B cell (primary cell): ENCODE measurements at regions not wholly inside any gene's neighbourhood (a gene's known extent, or its start where the extent isn't known, plus 50 kb on each side); places are given as distances from the start of the nearest gene placed in this dataset.

Source experiments
- ATAC-seq: fragments of 200-7000 bp; cut with Tn5 transposase; one replicate; pipeline ENCODE4 v1.10.0; 2021; ENCODE audit warnings: low read depth, mild to moderate bottlenecking, moderate number of reproducible peaks, moderate library complexity
- CTCF ChIA-PET: fragments of 350-600 bp; sonication (Branson Sonifier 250); formaldehyde crosslinking; loops from one replicate; lab custom pipeline; 2021; ENCODE audit warnings: antibody characterized with exemption, inconsistent platforms; lab: Charles Lee
- POLR2A ChIA-PET: fragments of 350-600 bp; sonication (Branson Sonifier 250); formaldehyde crosslinking; loops from one replicate; lab custom pipeline; 2021; ENCODE audit warnings: antibody characterized with exemption; lab: Charles Lee
- DNase-seq: peaks from one replicate; pipeline ENCODE4 v3.0.0; 2013
- H2AFZ ChIP-seq: 2 replicates; pipeline ENCODE4 v1.6.1; 2012; ENCODE audit warnings: mild to moderate bottlenecking, low read depth, low read length; ENCODE audit not compliant: insufficient read depth, poor library complexity, severe bottlenecking
- H3K27ac ChIP-seq, 2 donors: 1 replicate in 1 of 2; 2 replicates in 1 of 2; pipeline ENCODE4 v1.5.1; 2012 to 2013; ENCODE audit warnings: low read length in 2 of 2, mild to moderate bottlenecking in 2 of 2, moderate library complexity in 1 of 2
- H3K27me3 ChIP-seq, 4 experiments: fragments of 200-600 bp in 1 of 4; sonication (generic) in 1 of 4; replicated peaks in 1 of 4; 1 replicate in 2 of 4; 2 replicates in 2 of 4; pipeline versions ENCODE4 v1.6.1 to v1.7.0; 2013 to 2016; ENCODE audit warnings: low read length in 3 of 4, mild to moderate bottlenecking in 2 of 4, mixed read lengths in 1 of 4, moderate library complexity in 1 of 4; ENCODE audit not compliant: insufficient read depth in 4 of 4, control insufficient read depth in 3 of 4; ENCODE audit errors: control extremely low read depth in 1 of 4
- H3K36me3 ChIP-seq, 2 experiments: replicated peaks in 1 of 2; 1 replicate in 1 of 2; 2 replicates in 1 of 2; pipeline versions ENCODE4 v1.6.1 to v1.7.1; 2013; ENCODE audit warnings: low read length in 1 of 2; ENCODE audit not compliant: insufficient read depth in 2 of 2, control insufficient read depth in 1 of 2; ENCODE audit errors: control extremely low read depth in 1 of 2, extremely low read depth in 1 of 2
- H3K4me1 ChIP-seq, 2 donors: fragments of 200-600 bp in 1 of 2; sonication (generic) in 1 of 2; 1 replicate in 1 of 2; 2 replicates in 1 of 2; pipeline versions ENCODE4 v1.5.1 to v1.6.1; 2013 to 2017; ENCODE audit warnings: low read length in 2 of 2; ENCODE audit not compliant: control insufficient read depth in 2 of 2, insufficient read depth in 2 of 2
- H3K4me2 ChIP-seq: replicated peaks from 2 replicates; pipeline ENCODE3; 2012; ENCODE audit warnings: mild to moderate bottlenecking, low read depth, low read length; ENCODE audit not compliant: poor library complexity, severe bottlenecking
- H3K4me3 ChIP-seq, 5 experiments: fragments of 200-600 bp in 1 of 5; sonication (generic) in 1 of 5; 1 replicate in 3 of 5; 2 replicates in 2 of 5; pipeline versions ENCODE4 v1.5.1 to v1.7.0; 2011 to 2016; ENCODE audit warnings: low read length in 4 of 5, mild to moderate bottlenecking in 4 of 5, low read depth in 2 of 5, control low read depth in 1 of 5, moderate library complexity in 1 of 5; ENCODE audit not compliant: insufficient read depth in 1 of 5; ENCODE audit errors: control extremely low read depth in 1 of 5, extremely low read depth in 1 of 5
- H3K79me2 ChIP-seq: fragments of 200-600 bp; sonication (generic); one replicate; pipeline ENCODE4 v1.6.0; 2016; ENCODE audit warnings: low read length; ENCODE audit not compliant: control insufficient read depth, insufficient read depth
- H3K9ac ChIP-seq: fragments of 200-600 bp; sonication (generic); 2 replicates; pipeline ENCODE4 v1.6.1; 2017; ENCODE audit warnings: mild to moderate bottlenecking, low read length, moderate library complexity
- H3K9me3 ChIP-seq, 3 donors: one replicate each; pipeline versions ENCODE4 v1.6.1 to v1.7.1; 2013; ENCODE audit warnings: low read length in 2 of 3; ENCODE audit not compliant: control insufficient read depth in 2 of 3, insufficient read depth in 1 of 3; ENCODE audit errors: control extremely low read depth in 1 of 3
- H4K20me1 ChIP-seq: 2 replicates; pipeline ENCODE4 v1.6.0; 2012; ENCODE audit warnings: mild to moderate bottlenecking, low read length; ENCODE audit not compliant: insufficient read depth, control insufficient read depth, poor library complexity, severe bottlenecking
- H3K27ac Mint-ChIP-seq: one replicate; pipeline ENCODE4 v1.8.0; 2021; ENCODE audit warnings: mixed read lengths
- H3K27me3 Mint-ChIP-seq: one replicate; pipeline ENCODE4 v1.8.0; 2021; ENCODE audit warnings: mixed read lengths
- H3K4me1 Mint-ChIP-seq: one replicate; pipeline ENCODE4 v1.8.0; 2021; ENCODE audit warnings: mixed read lengths
- H3K4me3 Mint-ChIP-seq: one replicate; pipeline ENCODE4 v1.8.0; 2021; ENCODE audit warnings: mixed read lengths
- H3K9me3 Mint-ChIP-seq: one replicate; pipeline ENCODE4 v1.8.0; 2022; ENCODE audit warnings: mixed read lengths; ENCODE audit not compliant: insufficient read depth
- CTCF ChIP-seq: fragments of 200-600 bp; IDR thresholded peaks from one replicate; pipeline ENCODE4 v1.8.0; 2022; ENCODE audit warnings: antibody characterized with exemption, mild to moderate bottlenecking
- EZH2 ChIP-seq: IDR thresholded peaks from 2 replicates; pipeline ENCODE4 v1.6.1; 2012; ENCODE audit warnings: borderline replicate concordance, low read depth, mild to moderate bottlenecking, moderate library complexity, low read length; ENCODE audit not compliant: insufficient read depth, poor library complexity, severe bottlenecking
- WGBS: methylation state at CpG from one replicate; pipeline ENCODE4 v1.1.5; 2013; ENCODE audit warnings: missing lambda C conversion rate; ENCODE audit not compliant: insufficient coverage; 5-methylcytosine and 5-hydroxymethylcytosine counted together
- intact Hi-C: fragments of 100-400 bp; cut with micrococcal nuclease; formaldehyde crosslinking; loops from one replicate; pipeline ENCODE4 v1.10.0; 2022

- no peaks in the 10 kb centered on the region for H3K9me3 ChIP-seq
- H3K27me3 Mint-ChIP-seq: peaks cover 17% of the 10 kb centered on the region
- no peak overlapping the region for H3K27ac Mint-ChIP-seq
- H3K9me3 Mint-ChIP-seq: no peaks in the 10 kb centered on the region
- no peak overlapping the region for H3K9ac ChIP-seq
- H3K4me1 Mint-ChIP-seq: no peaks in the 10 kb centered on the region
- H4K20me1 ChIP-seq: no peaks in the 10 kb centered on the region
- DNase-seq (no peak), ATAC-seq (no peak)
- no peaks in the 10 kb centered on the region for H3K79me2 ChIP-seq
- H3K4me2 ChIP-seq: no peak overlapping the region
- CTCF ChIA-PET: no interaction called here
- no peak overlapping the region for H2AFZ ChIP-seq
- POLR2A ChIA-PET: no interaction called here
- H3K4me3 ChIP-seq: no peak overlapping the region
- no peaks in the 10 kb centered on the region for H3K4me1 ChIP-seq
- no peak overlapping the region for H3K4me3 Mint-ChIP-seq
- H3K27ac ChIP-seq: no peak overlapping the region
- no peaks in the 10 kb centered on the region for H3K27me3 ChIP-seq
- intact Hi-C loops: no loop called here
- whole genome bisulfite sequencing: no CpG with 5 or more reads among the region's 1 CpG
- no peak for TF ChIP-seq EZH2
- no peak for TF ChIP-seq CTCF
- no peaks in the 10 kb centered on the region for H3K36me3 ChIP-seq
These were observed 81.1 kb downstream of the BOD1 start for GRCh38 chr5:173535166-173535975.

GRCh38 chr5:173534664-173535063 is 81.8 kb downstream of the BOD1 start:
- no peak overlapping the region for H3K27ac ChIP-seq
- no peak overlapping the region for H3K4me2 ChIP-seq
- Mint-ChIP-seq H3K4me3 (no peak overlapping the region), H3K27me3 (peaks cover 18% of the 10 kb centered on the region), H3K9me3 (no peaks in the 10 kb centered on the region), H3K4me1 (no peaks in the 10 kb centered on the region), H3K27ac (no peak overlapping the region)
- TF ChIP-seq CTCF (no peak), EZH2 (no peak)
- H3K4me3 ChIP-seq: no peak overlapping the region
- no peak overlapping the region for H2AFZ ChIP-seq
- intact Hi-C loops: no loop called here
- CTCF ChIA-PET: no interaction called here
- H3K9me3 ChIP-seq: no peaks in the 10 kb centered on the region
- no peak overlapping the region for H3K9ac ChIP-seq
- WGBS: 74% methylated on average over 2 of the region's 2 CpGs
- no peak for ATAC-seq
- no peaks in the 10 kb centered on the region for H4K20me1 ChIP-seq
- POLR2A ChIA-PET: no interaction called here
- DNase-seq: no peak
- H3K4me1 ChIP-seq: no peaks in the 10 kb centered on the region
- H3K79me2 ChIP-seq: no peaks in the 10 kb centered on the region
- H3K27me3 ChIP-seq: no peaks in the 10 kb centered on the region
- no peaks in the 10 kb centered on the region for H3K36me3 ChIP-seq
